WTC11 (cell line): ENCODE measurements at regions not wholly inside any gene's neighbourhood (a gene's known extent, or its start where the extent isn't known, plus 50 kb on each side); places are given as distances from the start of the nearest gene placed in this dataset.

ENCODE experiments used
- ATAC-seq: fragments of 200-7000 bp; cut with Tn5 transposase; 2 replicates; pipeline ENCODE4 v1.10.0; 2021; ENCODE audit warnings: mild to moderate bottlenecking, moderate library complexity
- CTCF ChIA-PET: fragments of 300-600 bp; sonication (Branson Sonifier 250); formaldehyde crosslinking; loops from one replicate; lab custom pipeline; 2021; ENCODE audit warnings: antibody characterized with exemption; lab: Charles Lee
- POLR2A ChIA-PET: fragments of 350-600 bp; sonication (Branson Sonifier 250); formaldehyde crosslinking; loops from one replicate; lab custom pipeline; 2021; ENCODE audit warnings: antibody characterized with exemption; lab: Charles Lee
- DNase-seq: peaks from one replicate; pipeline ENCODE4 v3.0.0; 2021; ENCODE audit warnings: low spot score
- H3K27ac Mint-ChIP-seq: 2 replicates; pipeline ENCODE4 v1.8.0; 2021; ENCODE audit warnings: mixed read lengths
- H3K27me3 Mint-ChIP-seq: 2 replicates; pipeline ENCODE4 v1.8.0; 2021; ENCODE audit warnings: low read depth, mild to moderate bottlenecking, moderate library complexity, mixed read lengths
- H3K36me3 Mint-ChIP-seq: 2 replicates; pipeline ENCODE4 v1.8.0; 2021; ENCODE audit warnings: mixed read lengths
- H3K4me1 Mint-ChIP-seq: 2 replicates; pipeline ENCODE4 v1.8.0; 2022; ENCODE audit warnings: mixed read lengths
- H3K4me3 Mint-ChIP-seq: 2 replicates; pipeline ENCODE4 v1.8.0; 2021; ENCODE audit warnings: mild to moderate bottlenecking, moderate library complexity, mixed read lengths
- H3K9me3 Mint-ChIP-seq: 2 replicates; pipeline ENCODE4 v1.8.0; 2021; ENCODE audit warnings: mixed read lengths
- ATF3 ChIP-seq: sonication (generic); formaldehyde crosslinking; conservative IDR thresholded peaks from 2 replicates; pipeline ENCODE4 v1.8.1; 2022; ENCODE audit warnings: mild to moderate bottlenecking, missing genetic modification reagents
- CBFB ChIP-seq: sonication (generic); formaldehyde crosslinking; IDR thresholded peaks from 2 replicates; pipeline ENCODE4 v1.8.1; 2022; ENCODE audit warnings: mild to moderate bottlenecking, low read depth, missing genetic modification reagents
- CREB1 ChIP-seq: sonication (generic); formaldehyde crosslinking; IDR thresholded peaks from 2 replicates; pipeline ENCODE4 v1.8.0; 2023; ENCODE audit warnings: mild to moderate bottlenecking, missing genetic modification reagents
- CREM ChIP-seq: sonication (generic); formaldehyde crosslinking; IDR thresholded peaks from 2 replicates; pipeline ENCODE4 v1.8.1; 2022; ENCODE audit warnings: mild to moderate bottlenecking, missing genetic modification reagents, moderate library complexity
- E2F4 ChIP-seq: sonication (generic); formaldehyde crosslinking; IDR thresholded peaks from 2 replicates; pipeline ENCODE4 v1.8.1; 2022; ENCODE audit warnings: low read depth, mild to moderate bottlenecking, moderate library complexity, missing genetic modification reagents, borderline replicate concordance
- FOXJ3 ChIP-seq: sonication (generic); formaldehyde crosslinking; IDR thresholded peaks from 2 replicates; pipeline ENCODE4 v1.9.0; 2021; ENCODE audit warnings: missing genetic modification reagents, mild to moderate bottlenecking, borderline replicate concordance
- FOXK1 ChIP-seq: sonication (generic); formaldehyde crosslinking; IDR thresholded peaks from 2 replicates; pipeline ENCODE4 v1.8.0; 2022; ENCODE audit warnings: mild to moderate bottlenecking, moderate library complexity, missing genetic modification reagents
- FOXP1 ChIP-seq: sonication (generic); formaldehyde crosslinking; IDR thresholded peaks from 2 replicates; pipeline ENCODE4 v1.8.0; 2022; ENCODE audit warnings: missing genetic modification reagents, mild to moderate bottlenecking, moderate library complexity, borderline replicate concordance
- HMGA2 ChIP-seq: fragments of 250-450 bp; sonication (Bioruptor Pico); IDR thresholded peaks from 2 replicates; pipeline ENCODE4 v1.4.0; 2021; ENCODE audit warnings: mild to moderate bottlenecking, moderate library complexity
- HMGXB4 ChIP-seq: sonication (generic); formaldehyde crosslinking; IDR thresholded peaks from 2 replicates; pipeline ENCODE4 v1.8.1; 2023; ENCODE audit warnings: mild to moderate bottlenecking, moderate library complexity, missing genetic modification reagents
- MXD4 ChIP-seq: fragments of 250-450 bp; sonication (Bioruptor Pico); IDR thresholded peaks from 2 replicates; pipeline ENCODE4 v1.8.0; 2021; ENCODE audit warnings: mild to moderate bottlenecking, moderate library complexity, borderline replicate concordance
- NFYB ChIP-seq: sonication (generic); formaldehyde crosslinking; conservative IDR thresholded peaks from 2 replicates; pipeline ENCODE4 v1.8.0; 2022; ENCODE audit warnings: low read depth, missing genetic modification reagents
- NR2C2 ChIP-seq: sonication (generic); formaldehyde crosslinking; IDR thresholded peaks from 2 replicates; pipeline ENCODE4 v1.8.0; 2022; ENCODE audit warnings: mild to moderate bottlenecking, missing genetic modification reagents
- NR3C1 ChIP-seq: sonication (generic); formaldehyde crosslinking; conservative IDR thresholded peaks from 2 replicates; pipeline ENCODE4 v1.8.1; 2023; ENCODE audit warnings: low read depth, mild to moderate bottlenecking, missing genetic modification reagents
- PREB ChIP-seq: sonication (generic); formaldehyde crosslinking; IDR thresholded peaks from 2 replicates; pipeline ENCODE4 v1.8.1; 2022; ENCODE audit warnings: mild to moderate bottlenecking, missing genetic modification reagents, moderate library complexity, borderline replicate concordance
- SMAD3 ChIP-seq: sonication (generic); formaldehyde crosslinking; IDR thresholded peaks from 2 replicates; pipeline ENCODE4 v1.8.0; 2022; ENCODE audit warnings: missing genetic modification reagents, mild to moderate bottlenecking, borderline replicate concordance
- SOX15 ChIP-seq: fragments of 250-450 bp; sonication (Bioruptor Pico); IDR thresholded peaks from 2 replicates; pipeline ENCODE4 v1.9.0; 2021; ENCODE audit warnings: mild to moderate bottlenecking
- TCF7 ChIP-seq: sonication (generic); formaldehyde crosslinking; IDR thresholded peaks from 2 replicates; pipeline ENCODE4 v1.8.0; 2022; ENCODE audit warnings: mild to moderate bottlenecking, low read depth, missing genetic modification reagents, moderate library complexity
- TEAD1 ChIP-seq: sonication (generic); formaldehyde crosslinking; IDR thresholded peaks from 2 replicates; pipeline ENCODE4 v1.8.0; 2022; ENCODE audit warnings: mild to moderate bottlenecking, missing genetic modification reagents
- TEAD4 ChIP-seq: sonication (generic); formaldehyde crosslinking; IDR thresholded peaks from 2 replicates; pipeline ENCODE4 v1.8.0; 2022; ENCODE audit warnings: mild to moderate bottlenecking, missing genetic modification reagents
- ZBTB21 ChIP-seq: sonication (generic); formaldehyde crosslinking; IDR thresholded peaks from 2 replicates; pipeline ENCODE4 v1.8.1; 2023; ENCODE audit warnings: mild to moderate bottlenecking, missing genetic modification reagents, borderline replicate concordance
- ZBTB43 ChIP-seq: sonication (generic); formaldehyde crosslinking; IDR thresholded peaks from 2 replicates; pipeline ENCODE4 v1.8.1; 2023; ENCODE audit warnings: mild to moderate bottlenecking, missing genetic modification reagents
- ZNF219 ChIP-seq: sonication (generic); formaldehyde crosslinking; IDR thresholded peaks from 2 replicates; pipeline ENCODE4 v1.8.0; 2023; ENCODE audit warnings: missing genetic modification reagents, mild to moderate bottlenecking, borderline replicate concordance
- ZNF317 ChIP-seq: sonication (generic); formaldehyde crosslinking; IDR thresholded peaks from 2 replicates; pipeline ENCODE4 v1.8.1; 2023; ENCODE audit warnings: low read depth, mild to moderate bottlenecking, moderate library complexity, missing genetic modification reagents, borderline replicate concordance
- ZNF416 ChIP-seq: fragments of 250-450 bp; sonication (Bioruptor Pico); IDR thresholded peaks from 2 replicates; pipeline ENCODE4 v1.9.0; 2021; ENCODE audit warnings: mild to moderate bottlenecking, inconsistent platforms
- ZNF671 ChIP-seq: fragments of 250-450 bp; sonication (Bioruptor Pico); IDR thresholded peaks from 2 replicates; pipeline ENCODE4 v1.8.0; 2021; ENCODE audit warnings: mild to moderate bottlenecking
- TF ChIP-seq, protein P1 (sequence below): fragments of 250-450 bp; sonication (Bioruptor Pico); IDR thresholded peaks from 2 replicates; pipeline ENCODE4 v1.8.0; 2021; ENCODE audit warnings: mild to moderate bottlenecking
- TF ChIP-seq, protein P2 (sequence below): fragments of 200-600 bp; IDR thresholded peaks from 2 replicates; pipeline ENCODE4 v1.8.0; 2022; ENCODE audit warnings: antibody characterized with exemption

- Mint-ChIP-seq H3K9me3 (peaks cover 73% of the 10 kb centered on the region), H3K4me3 (no peak overlapping the region)
- TF ChIP-seq ZNF317 (no peak), CREM (no peak), ZBTB21 (CRISPR knock-in tag) (no peak), FOXJ3 (CRISPR knock-in tag) (no peak), NFYB (CRISPR knock-in tag) (no peak), FOXP1 (CRISPR knock-in tag) (no peak), TEAD4 (no peak), CBFB (no peak), NR3C1 (CRISPR knock-in tag) (no peak), SMAD3 (no peak), ZNF219 (CRISPR knock-in tag) (no peak), MXD4 (CRISPR knock-in tag) (no peak), PREB (no peak)
- TF ChIP-seq, protein P1, sequence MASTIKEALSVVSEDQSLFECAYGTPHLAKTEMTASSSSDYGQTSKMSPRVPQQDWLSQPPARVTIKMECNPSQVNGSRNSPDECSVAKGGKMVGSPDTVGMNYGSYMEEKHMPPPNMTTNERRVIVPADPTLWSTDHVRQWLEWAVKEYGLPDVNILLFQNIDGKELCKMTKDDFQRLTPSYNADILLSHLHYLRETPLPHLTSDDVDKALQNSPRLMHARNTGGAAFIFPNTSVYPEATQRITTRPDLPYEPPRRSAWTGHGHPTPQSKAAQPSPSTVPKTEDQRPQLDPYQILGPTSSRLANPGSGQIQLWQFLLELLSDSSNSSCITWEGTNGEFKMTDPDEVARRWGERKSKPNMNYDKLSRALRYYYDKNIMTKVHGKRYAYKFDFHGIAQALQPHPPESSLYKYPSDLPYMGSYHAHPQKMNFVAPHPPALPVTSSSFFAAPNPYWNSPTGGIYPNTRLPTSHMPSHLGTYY (CRISPR knock-in tag): no peak
- TF ChIP-seq, protein P2, sequence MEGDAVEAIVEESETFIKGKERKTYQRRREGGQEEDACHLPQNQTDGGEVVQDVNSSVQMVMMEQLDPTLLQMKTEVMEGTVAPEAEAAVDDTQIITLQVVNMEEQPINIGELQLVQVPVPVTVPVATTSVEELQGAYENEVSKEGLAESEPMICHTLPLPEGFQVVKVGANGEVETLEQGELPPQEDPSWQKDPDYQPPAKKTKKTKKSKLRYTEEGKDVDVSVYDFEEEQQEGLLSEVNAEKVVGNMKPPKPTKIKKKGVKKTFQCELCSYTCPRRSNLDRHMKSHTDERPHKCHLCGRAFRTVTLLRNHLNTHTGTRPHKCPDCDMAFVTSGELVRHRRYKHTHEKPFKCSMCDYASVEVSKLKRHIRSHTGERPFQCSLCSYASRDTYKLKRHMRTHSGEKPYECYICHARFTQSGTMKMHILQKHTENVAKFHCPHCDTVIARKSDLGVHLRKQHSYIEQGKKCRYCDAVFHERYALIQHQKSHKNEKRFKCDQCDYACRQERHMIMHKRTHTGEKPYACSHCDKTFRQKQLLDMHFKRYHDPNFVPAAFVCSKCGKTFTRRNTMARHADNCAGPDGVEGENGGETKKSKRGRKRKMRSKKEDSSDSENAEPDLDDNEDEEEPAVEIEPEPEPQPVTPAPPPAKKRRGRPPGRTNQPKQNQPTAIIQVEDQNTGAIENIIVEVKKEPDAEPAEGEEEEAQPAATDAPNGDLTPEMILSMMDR: no peak
- TF ChIP-seq, all 79 proteins: peak for 0
- POLR2A ChIA-PET: no interaction called here
- CTCF ChIA-PET: no interaction called here
- Mint-ChIP-seq H3K27ac (no peak overlapping the region), H3K36me3 (peaks cover 50% of the 10 kb centered on the region), H3K27me3 (peaks cover 2% of the 10 kb centered on the region; the same call in 1 of the 2 replicates), H3K4me1 (no peaks in the 10 kb centered on the region)
- DNase-seq (no peak), ATAC-seq (no peak)
Observed at GRCh38 chr17:11130367-11130766, 110.6 kb upstream of the SHISA6 start.

- DNase-seq: no peak
- H3K4me3 Mint-ChIP-seq: no peak overlapping the region
- H3K9me3 Mint-ChIP-seq: peaks cover 79% of the 10 kb centered on the region
- ChIA-PET CTCF (no interaction called here), POLR2A (no interaction called here)
- H3K27me3 Mint-ChIP-seq: peaks cover 3% of the 10 kb centered on the region; the same call in 1 of the 2 replicates
- no peak for ATAC-seq
- H3K36me3 Mint-ChIP-seq: peaks cover 63% of the 10 kb centered on the region
- no peaks in the 10 kb centered on the region for H3K4me1 Mint-ChIP-seq
- no peak overlapping the region for H3K27ac Mint-ChIP-seq
- TF ChIP-seq ZNF416 (CRISPR knock-in tag) (no peak), ZNF671 (CRISPR knock-in tag) (no peak), ATF3 (CRISPR knock-in tag) (no peak), FOXK1 (CRISPR knock-in tag) (no peak), HMGXB4 (CRISPR knock-in tag) (no peak), E2F4 (CRISPR knock-in tag) (no peak), ZBTB43 (CRISPR knock-in tag) (no peak), NR2C2 (no peak), CREM (no peak), TCF7 (CRISPR knock-in tag) (no peak), HMGA2 (CRISPR knock-in tag) (no peak), CREB1 (CRISPR knock-in tag) (no peak), TEAD1 (no peak), SOX15 (no peak)
Observed at GRCh38 chr17:11122908-11123307, 118.1 kb upstream of the SHISA6 start.
